ENCODE measurements at regions not wholly inside any gene's neighbourhood (a gene's known extent, or its start where the extent isn't known, plus 50 kb on each side); places are given as distances from the start of the nearest gene placed in this dataset.

DNA sequence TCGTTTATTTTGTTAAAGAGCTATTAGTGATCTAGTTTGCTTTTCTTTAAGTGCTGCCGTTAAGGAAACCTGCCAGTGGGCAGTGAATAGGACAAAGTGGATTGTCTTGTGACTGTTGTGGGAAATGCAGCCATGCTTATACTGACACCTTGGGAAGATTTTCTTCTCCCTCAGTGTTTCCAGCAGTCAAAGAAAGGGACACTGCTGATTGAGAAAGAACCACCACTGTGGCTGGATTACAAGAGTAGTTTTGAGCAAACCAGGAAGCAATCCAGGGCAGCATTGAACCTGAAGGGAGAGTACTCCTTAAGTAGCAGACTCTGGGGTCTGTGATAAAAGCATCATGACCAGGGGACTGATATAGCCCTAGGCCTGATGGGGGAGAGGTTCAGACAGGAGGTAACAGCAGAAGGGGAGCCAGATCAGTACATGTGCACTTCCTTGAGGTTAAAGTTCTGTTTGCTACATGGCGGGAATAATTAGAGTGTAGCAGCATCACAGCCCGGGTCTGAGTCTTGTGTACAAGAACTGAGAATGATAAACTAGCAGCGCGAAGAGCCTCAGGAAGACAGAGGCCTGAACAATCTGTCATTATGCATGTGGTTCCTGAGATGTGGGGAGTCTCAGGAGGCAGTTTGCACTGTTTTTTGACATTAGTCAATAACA, 167.8 kb downstream of the C11orf91 start:
- no peak for TF ChIP-seq EZH2phosphoT487 (IDR thresholded peaks at IDR 0.05; ENCODE audit: insufficient read depth, low read depth)
- TF ChIP-seq EZH2 (IDR thresholded peaks at IDR 0.05; ENCODE audit: insufficient read depth, poor library complexity, severe bottlenecking): no peak

All from GM23248 (cell line).